Parathyroid adenoma (tissue), 2 donors: ENCODE measurements at regions not wholly inside any gene's neighbourhood (a gene's known extent, or its start where the extent isn't known, plus 50 kb on each side); places are given as distances from the start of the nearest gene placed in this dataset.

Source experiments
- H2AFZ ChIP-seq: fragments of 300-600 bp; sonication (generic); one replicate; pipeline ENCODE4 v1.7.0; 2017; ENCODE audit warnings: antibody characterized with exemption, mild to moderate bottlenecking
- H3K27ac ChIP-seq: fragments of 300-600 bp; sonication (generic); one replicate; pipeline ENCODE4 v1.7.0; 2017
- H3K27me3 ChIP-seq: fragments of 300-600 bp; sonication (generic); one replicate; pipeline ENCODE4 v1.7.0; 2017; ENCODE audit warnings: low read length; ENCODE audit not compliant: control insufficient read depth, insufficient read depth
- H3K36me3 ChIP-seq: fragments of 300-600 bp; sonication (generic); one replicate; pipeline ENCODE4 v1.7.0; 2017; ENCODE audit warnings: low read length; ENCODE audit not compliant: control insufficient read depth, insufficient read depth
- H3K4me1 ChIP-seq: fragments of 300-600 bp; sonication (generic); one replicate; pipeline ENCODE4 v1.7.0; 2017; ENCODE audit warnings: control low read depth
- H3K4me2 ChIP-seq: fragments of 300-600 bp; sonication (generic); one replicate; pipeline ENCODE4 v1.7.0; 2017; ENCODE audit warnings: low read length
- H3K4me3 ChIP-seq: fragments of 300-600 bp; sonication (generic); one replicate; pipeline ENCODE4 v1.7.0; 2017; ENCODE audit warnings: low read depth, low read length
- H3K79me2 ChIP-seq: fragments of 300-600 bp; sonication (generic); one replicate; pipeline ENCODE4 v1.7.0; 2017; ENCODE audit warnings: control low read depth
- H3K9ac ChIP-seq: fragments of 300-600 bp; sonication (generic); one replicate; pipeline ENCODE4 v1.7.0; 2017; ENCODE audit warnings: mild to moderate bottlenecking
- H3K9me3 ChIP-seq: fragments of 300-600 bp; sonication (generic); one replicate; pipeline ENCODE4 v1.7.0; 2017; ENCODE audit warnings: low read length; ENCODE audit not compliant: control insufficient read depth
- CTCF ChIP-seq: fragments of 300-600 bp; sonication (generic); IDR thresholded peaks from one replicate; pipeline ENCODE4 v1.7.0; 2017; ENCODE audit warnings: antibody characterized with exemption, mild to moderate bottlenecking
- donor health status: primary hyperparathyroidism.

- H3K79me2 ChIP-seq = no peaks in the 10 kb centered on the region
- no peak for TF ChIP-seq CTCF
- H3K36me3 ChIP-seq = no peaks in the 10 kb centered on the region
- H3K9ac ChIP-seq = no peak overlapping the region
- peak overlapping the region; percentile 56 for H3K4me3 ChIP-seq
- H3K27ac ChIP-seq = no peak overlapping the region
- no peaks in the 10 kb centered on the region for H3K9me3 ChIP-seq
- H3K4me1 ChIP-seq = no peaks in the 10 kb centered on the region
- H2AFZ ChIP-seq = no peak overlapping the region
- H3K27me3 ChIP-seq = no peaks in the 10 kb centered on the region
- H3K4me2 ChIP-seq = peak overlapping the region; percentile 43
Measured at GRCh38 chr5:85293145-85293785, 908.6 kb upstream of the EDIL3 start.

- no peak overlapping the region for H3K27ac ChIP-seq
- no peaks in the 10 kb centered on the region for H3K27me3 ChIP-seq
- no peak overlapping the region for H3K9ac ChIP-seq
- H2AFZ ChIP-seq = no peak overlapping the region
- H3K4me3 ChIP-seq = no peak overlapping the region
- H3K36me3 ChIP-seq = no peaks in the 10 kb centered on the region
- H3K79me2 ChIP-seq = no peaks in the 10 kb centered on the region
- no peak for TF ChIP-seq CTCF
- H3K4me2 ChIP-seq = no peak overlapping the region
- no peaks in the 10 kb centered on the region for H3K4me1 ChIP-seq
- no peaks in the 10 kb centered on the region for H3K9me3 ChIP-seq
Measured at GRCh38 chr5:85304524-85304923, 919.8 kb upstream of the EDIL3 start.

- H3K4me2 ChIP-seq = no peak overlapping the region
- no peaks in the 10 kb centered on the region for H3K4me1 ChIP-seq
- H3K79me2 ChIP-seq = no peaks in the 10 kb centered on the region
- no peaks in the 10 kb centered on the region for H3K9me3 ChIP-seq
- H2AFZ ChIP-seq = no peak overlapping the region
- no peak overlapping the region for H3K4me3 ChIP-seq
- H3K36me3 ChIP-seq = no peaks in the 10 kb centered on the region
- no peak for TF ChIP-seq CTCF
- no peak overlapping the region for H3K27ac ChIP-seq
- no peak overlapping the region for H3K9ac ChIP-seq
- no peaks in the 10 kb centered on the region for H3K27me3 ChIP-seq
Measured at GRCh38 chr5:85305766-85306165, 921.1 kb upstream of the EDIL3 start.

- H3K9ac ChIP-seq = no peak overlapping the region
- no peaks in the 10 kb centered on the region for H3K4me1 ChIP-seq
- TF ChIP-seq CTCF = no peak
Measured at GRCh38 chr5:85311536-85311935, 926.9 kb upstream of the EDIL3 start.

GRCh38 chr5:85320495-85320894 lies 935.8 kb upstream of the EDIL3 start:
- no peak overlapping the region for H3K27ac ChIP-seq
- no peak overlapping the region for H3K4me2 ChIP-seq
- H3K9ac ChIP-seq = no peak overlapping the region
- TF ChIP-seq CTCF = no peak
- no peaks in the 10 kb centered on the region for H3K36me3 ChIP-seq
- no peak overlapping the region for H3K4me3 ChIP-seq
- H3K79me2 ChIP-seq = no peaks in the 10 kb centered on the region
- no peaks in the 10 kb centered on the region for H3K9me3 ChIP-seq
- no peak overlapping the region for H2AFZ ChIP-seq
- no peaks in the 10 kb centered on the region for H3K4me1 ChIP-seq
- H3K27me3 ChIP-seq = no peaks in the 10 kb centered on the region

More at GRCh38 chr5:85311536-85311935, 926.9 kb upstream of the EDIL3 start:
- Histone ChIP-seq H3K27ac (no peak overlapping the region), H3K4me2 (no peak overlapping the region), H2AFZ (no peak overlapping the region), H3K79me2 (no peaks in the 10 kb centered on the region), H3K9me3 (no peaks in the 10 kb centered on the region), H3K4me3 (no peak overlapping the region), H3K27me3 (no peaks in the 10 kb centered on the region), H3K36me3 (no peaks in the 10 kb centered on the region)
